ENCODE measurements at regions not wholly inside any gene's neighbourhood (a gene's known extent, or its start where the extent isn't known, plus 50 kb on each side); places are given as distances from the start of the nearest gene placed in this dataset.

- TF ChIP-seq CTCF (conservative IDR thresholded peaks at IDR 0.05; ENCODE audit: low read length) (no peak), EZH2phosphoT487 (IDR thresholded peaks at IDR 0.05; ENCODE audit: borderline replicate concordance) (no peak)
These were observed 231.0 kb upstream of the LYZL1 start for GRCh38 chr10:29057822-29058331.

All from Loucy (cell line).